ENCODE measurements at regions not wholly inside any gene's neighbourhood (a gene's known extent, or its start where the extent isn't known, plus 50 kb on each side); places are given as distances from the start of the nearest gene placed in this dataset.

- TF ChIP-seq, protein P1, sequence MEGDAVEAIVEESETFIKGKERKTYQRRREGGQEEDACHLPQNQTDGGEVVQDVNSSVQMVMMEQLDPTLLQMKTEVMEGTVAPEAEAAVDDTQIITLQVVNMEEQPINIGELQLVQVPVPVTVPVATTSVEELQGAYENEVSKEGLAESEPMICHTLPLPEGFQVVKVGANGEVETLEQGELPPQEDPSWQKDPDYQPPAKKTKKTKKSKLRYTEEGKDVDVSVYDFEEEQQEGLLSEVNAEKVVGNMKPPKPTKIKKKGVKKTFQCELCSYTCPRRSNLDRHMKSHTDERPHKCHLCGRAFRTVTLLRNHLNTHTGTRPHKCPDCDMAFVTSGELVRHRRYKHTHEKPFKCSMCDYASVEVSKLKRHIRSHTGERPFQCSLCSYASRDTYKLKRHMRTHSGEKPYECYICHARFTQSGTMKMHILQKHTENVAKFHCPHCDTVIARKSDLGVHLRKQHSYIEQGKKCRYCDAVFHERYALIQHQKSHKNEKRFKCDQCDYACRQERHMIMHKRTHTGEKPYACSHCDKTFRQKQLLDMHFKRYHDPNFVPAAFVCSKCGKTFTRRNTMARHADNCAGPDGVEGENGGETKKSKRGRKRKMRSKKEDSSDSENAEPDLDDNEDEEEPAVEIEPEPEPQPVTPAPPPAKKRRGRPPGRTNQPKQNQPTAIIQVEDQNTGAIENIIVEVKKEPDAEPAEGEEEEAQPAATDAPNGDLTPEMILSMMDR (IDR thresholded peaks at IDR 0.05; ENCODE audit: insufficient read depth, low read length, poor library complexity, severe bottlenecking): no peak
- TF ChIP-seq EZH2phosphoT487 (conservative IDR thresholded peaks at IDR 0.05; ENCODE audit: low read length): no peak
Measured at GRCh38 chr10:108346066-108346465, 1181.6 kb upstream of the SORCS1 start.
